ENCODE measurements at regions not wholly inside any gene's neighbourhood (a gene's known extent, or its start where the extent isn't known, plus 50 kb on each side); places are given as distances from the start of the nearest gene placed in this dataset.

- TF ChIP-seq CHD7 (IDR thresholded peaks at IDR 0.05; ENCODE audit: insufficient replicate concordance, low read length) = no peak
- no peak for TF ChIP-seq SIX5 (IDR thresholded peaks at IDR 0.05; ENCODE audit: low read depth, low read length)
- no peak for TF ChIP-seq HDAC2 (IDR thresholded peaks at IDR 0.05; ENCODE audit: borderline replicate concordance in 1 of 2, low read depth in 2 of 2, low read length in 2 of 2)
- no peak for TF ChIP-seq FOSL1 (IDR thresholded peaks at IDR 0.05; ENCODE audit: insufficient read depth, low read depth, low read length)
- no peak for TF ChIP-seq ATF3 (IDR thresholded peaks at IDR 0.05; ENCODE audit: insufficient read depth, low read depth, low read length)
- TF ChIP-seq TAF1 (IDR thresholded peaks at IDR 0.05; ENCODE audit: low read depth, low read length) = no peak
- TF ChIP-seq CTBP2 (IDR thresholded peaks at IDR 0.05; ENCODE audit: borderline replicate concordance, insufficient read depth, insufficient read length, low read length) = no peak
- no peak for TF ChIP-seq KDM1A (IDR thresholded peaks at IDR 0.05; ENCODE audit: borderline replicate concordance, low read length)
- no peak for TF ChIP-seq CBX8 (IDR thresholded peaks at IDR 0.05; ENCODE audit: borderline replicate concordance, low read depth, low read length)
Observed at GRCh38 chr14:103279142-103280025, 54.7 kb upstream of the EIF5 start (continued).
